D721Med (cell line): ENCODE measurements at regions not wholly inside any gene's neighbourhood (a gene's known extent, or its start where the extent isn't known, plus 50 kb on each side); places are given as distances from the start of the nearest gene placed in this dataset.
A peak's percentile ranks its signal among the peaks of the same experiment; 100 is the strongest.

Experiments
- DNase-seq: peaks from one replicate; pipeline ENCODE4 v3.0.0; 2011; ENCODE audit warnings: low spot score; ENCODE audit not compliant: insufficient read length
- FAIRE-seq: peaks from 2 replicates; lab custom pipeline; 2011; peaks lifted over from hg19 to GRCh38; lab: Jason Lieb, UNC
- CTCF ChIP-seq: IDR thresholded peaks from 2 replicates; pipeline ENCODE4 v1.5.1; 2012; ENCODE audit warnings: mild to moderate bottlenecking, control low read depth; ENCODE audit not compliant: insufficient read depth; ENCODE audit errors: missing control alignments

DNA sequence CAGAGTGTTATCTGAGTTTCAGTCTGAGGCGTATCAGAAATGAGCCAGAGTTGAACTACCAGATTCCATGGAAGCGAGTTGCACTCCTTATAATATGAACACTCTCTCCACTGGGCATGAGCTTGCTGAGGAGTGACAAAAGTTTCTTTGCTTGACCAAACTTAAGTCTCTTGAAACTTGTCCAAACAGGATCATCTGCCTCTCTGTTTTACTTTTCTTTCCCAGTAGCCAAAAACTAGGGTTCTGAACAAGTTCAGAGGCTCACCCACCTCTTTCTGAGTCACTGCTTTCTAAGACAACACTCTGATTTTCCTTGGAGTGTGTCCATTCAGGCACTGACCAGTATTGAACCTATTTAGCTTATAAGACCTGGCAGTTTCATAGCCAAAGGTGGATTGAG lies 233.2 kb upstream of the TCF4 start:
- FAIRE-seq (no peak), DNase-seq (no peak)
- TF ChIP-seq CTCF, result no peak

GRCh38 chr18:55819448-55819847 lies 231.5 kb upstream of the TCF4 start:
- no peak for FAIRE-seq
- DNase-seq, result no peak
- no peak for TF ChIP-seq CTCF

- no peak for TF ChIP-seq CTCF
- DNase-seq (no peak), FAIRE-seq (no peak)
Measured at GRCh38 chr18:55818284-55818683, 230.3 kb upstream of the TCF4 start.

- peak; percentile 97 for FAIRE-seq
- no peak for DNase-seq
- no peak for TF ChIP-seq CTCF
Measured at GRCh38 chr18:55811925-55812324, 223.9 kb upstream of the TCF4 start.

DNA sequence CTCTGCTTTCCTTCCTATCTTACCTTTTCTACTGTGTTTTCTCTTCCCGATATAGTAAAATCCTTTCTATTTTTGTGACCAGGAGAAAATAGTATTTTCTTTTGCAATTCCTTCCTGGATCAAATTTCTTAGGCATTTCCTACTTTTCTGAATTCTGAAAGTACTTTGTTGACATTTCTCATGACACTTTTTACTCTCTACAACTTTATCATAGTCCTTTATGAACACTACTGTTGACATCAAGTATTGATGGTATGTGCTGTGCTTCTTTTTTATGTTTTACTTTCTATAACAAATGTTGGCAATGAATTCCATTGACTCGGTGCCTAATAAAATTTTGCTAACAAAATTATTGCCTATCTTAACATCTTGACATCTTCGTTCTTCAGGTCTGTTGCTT lies 217.7 kb upstream of the TCF4 start:
- no peak for TF ChIP-seq CTCF
- DNase-seq, result no peak
- FAIRE-seq, result peak; percentile 99

DNA sequence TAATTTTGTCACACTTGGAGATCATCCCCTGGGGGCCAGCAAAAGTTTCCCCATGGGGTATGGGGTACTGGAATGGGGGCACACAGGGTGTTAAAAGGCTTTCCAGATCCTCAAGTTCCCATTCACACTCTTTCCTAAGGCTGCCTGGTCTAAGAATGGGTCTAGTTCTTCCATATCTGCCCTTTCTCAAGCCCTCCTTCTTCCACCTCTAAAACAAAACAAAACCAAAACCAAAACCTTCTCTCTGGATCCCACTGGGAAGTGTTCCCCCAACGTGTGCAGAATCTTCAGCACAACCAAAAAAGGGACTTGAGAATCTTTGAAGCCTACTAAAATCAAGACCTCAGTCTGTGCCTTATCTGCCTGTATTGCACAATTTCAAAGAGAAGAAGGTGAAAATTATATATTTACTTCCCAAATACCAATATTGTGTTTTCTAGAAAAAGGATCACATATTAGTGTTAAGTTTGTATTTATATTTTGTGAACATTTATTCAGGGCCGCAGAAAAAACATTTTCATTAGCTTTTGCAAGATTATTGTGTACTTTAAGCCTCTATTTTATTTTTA lies 207.2 kb upstream of the TCF4 start:
- FAIRE-seq (no peak), DNase-seq (no peak)
- no peak for TF ChIP-seq CTCF

GRCh38 chr18:55794288-55795052 lies 206.5 kb upstream of the TCF4 start:
- peak; percentile 95 for FAIRE-seq
- TF ChIP-seq CTCF, result no peak
- no peak for DNase-seq
